K562 (cell line): ENCODE measurements at regions not wholly inside any gene's neighbourhood (a gene's known extent, or its start where the extent isn't known, plus 50 kb on each side); places are given as distances from the start of the nearest gene placed in this dataset.

ENCODE experiments used
- CBX5 ChIP-seq: IDR thresholded peaks from 2 replicates; pipeline ENCODE4 v1.6.1; 2014; ENCODE audit warnings: low read depth, borderline replicate concordance
- EZH2 ChIP-seq: IDR thresholded peaks from 2 replicates; pipeline ENCODE4 v1.6.1; 2012; ENCODE audit warnings: low read depth, mild to moderate bottlenecking, inconsistent platforms, low read length, borderline replicate concordance
- GABPB1 ChIP-seq: sonication (generic); formaldehyde crosslinking; IDR thresholded peaks from 2 replicates; pipeline ENCODE4 v1.8.0; 2022; ENCODE audit warnings: mild to moderate bottlenecking, missing genetic modification reagents
- HDGF ChIP-seq: fragments of 450-650 bp; IDR thresholded peaks from 2 replicates; pipeline ENCODE4 v1.6.1; 2016
- MAFF ChIP-seq: IDR thresholded peaks from 2 replicates; pipeline ENCODE4 v1.6.1; 2012; ENCODE audit warnings: low read length, improper control_type of control experiment
- MXI1 ChIP-seq: IDR thresholded peaks from 2 replicates; pipeline ENCODE4 v1.6.1; 2011; ENCODE audit warnings: low read depth, mild to moderate bottlenecking, improper control_type of control experiment, low read length
- NR3C1 ChIP-seq: sonication (generic); formaldehyde crosslinking; IDR thresholded peaks from 2 replicates; pipeline ENCODE4 v1.8.1; 2022; ENCODE audit warnings: missing genetic modification reagents
- POLR2A ChIP-seq: fragments of 450-650 bp; conservative IDR thresholded peaks from 2 replicates; pipeline ENCODE4 v1.6.1; 2016
- SMARCA4 ChIP-seq: fragments of 450-650 bp; IDR thresholded peaks from 2 replicates; pipeline ENCODE4 v1.6.1; 2016
- SMC3 ChIP-seq: conservative IDR thresholded peaks from 2 replicates; pipeline ENCODE4 v1.6.1; 2011; ENCODE audit warnings: low read depth, low read length, improper control_type of control experiment; ENCODE audit not compliant: insufficient read depth
- U2AF2 ChIP-seq: fragments of 200-400 bp; formaldehyde crosslinking; optimal IDR thresholded peaks from 2 replicates; pipeline ENCODE3; 2017; ENCODE audit warnings: low read depth, mild to moderate bottlenecking, low read length
- ZNF282 ChIP-seq: sonication (generic); formaldehyde crosslinking; IDR thresholded peaks from 2 replicates; pipeline ENCODE4 v1.8.1; 2023; ENCODE audit warnings: missing genetic modification reagents
- TF ChIP-seq, protein P1 (sequence below): conservative IDR thresholded peaks from 2 replicates; pipeline ENCODE4 v1.6.1; 2011; ENCODE audit warnings: low read depth, mild to moderate bottlenecking, low read length; ENCODE audit not compliant: control insufficient read depth
- TF ChIP-seq, protein P2 (sequence below), 3 experiments: IDR thresholded peaks in 2 of 3; conservative IDR thresholded peaks in 1 of 3; 2 replicates each; pipeline ENCODE4 v1.5.1; 2011 to 2012; ENCODE audit warnings: low read length in 3 of 3, mild to moderate bottlenecking in 3 of 3, control low read depth in 2 of 3, improper control_type of control experiment in 1 of 3, inconsistent platforms in 1 of 3, low read depth in 1 of 3, mixed read lengths in 1 of 3, moderate library complexity in 1 of 3; ENCODE audit not compliant: insufficient read depth in 2 of 3

DNA sequence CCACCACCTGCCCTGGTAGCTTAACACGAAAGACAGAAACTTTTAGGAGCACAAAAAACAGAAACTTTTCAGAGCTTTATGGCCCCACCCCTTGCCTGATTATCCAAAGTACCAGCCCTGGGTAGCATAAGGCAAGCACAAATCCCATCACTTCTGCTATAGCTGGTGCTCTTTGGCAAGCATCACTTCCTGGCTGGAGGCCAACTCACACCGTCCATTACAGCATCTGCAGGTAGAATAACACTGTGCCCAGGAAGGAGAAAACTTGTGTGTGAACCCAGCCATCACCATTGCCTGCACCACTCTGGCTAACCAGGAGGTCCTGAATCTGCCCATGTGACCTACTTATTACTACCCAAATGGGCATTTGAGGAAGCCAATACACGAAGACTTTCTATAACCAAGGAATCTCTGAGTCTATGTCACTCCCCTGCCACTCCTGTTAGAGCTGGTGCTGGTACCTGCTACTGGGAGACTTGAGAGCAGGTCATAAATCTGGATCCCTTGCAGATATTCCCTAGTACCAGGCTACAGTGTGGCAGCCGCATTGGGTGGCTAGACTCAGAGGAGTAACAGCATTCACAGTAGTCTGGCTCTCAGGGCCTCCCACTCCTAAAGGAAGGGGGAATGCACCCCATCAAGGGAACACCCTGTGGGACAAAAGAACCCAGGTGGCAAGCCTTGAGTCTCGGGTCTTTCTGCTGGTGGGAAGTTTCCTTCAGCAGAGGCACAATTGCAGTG lies 73.3 kb upstream of the AKAP13 start:
- TF ChIP-seq SMC3 (no peak), EZH2 (no peak), MAFF (no peak), ZNF282 (CRISPR knock-in tag) (no peak), NR3C1 (CRISPR knock-in tag) (no peak), POLR2A (no peak), SMARCA4 (no peak), HDGF (no peak), U2AF2 (no peak), CBX5 (no peak), GABPB1 (CRISPR knock-in tag) (no peak), MXI1 (no peak)
- TF ChIP-seq, protein P1, sequence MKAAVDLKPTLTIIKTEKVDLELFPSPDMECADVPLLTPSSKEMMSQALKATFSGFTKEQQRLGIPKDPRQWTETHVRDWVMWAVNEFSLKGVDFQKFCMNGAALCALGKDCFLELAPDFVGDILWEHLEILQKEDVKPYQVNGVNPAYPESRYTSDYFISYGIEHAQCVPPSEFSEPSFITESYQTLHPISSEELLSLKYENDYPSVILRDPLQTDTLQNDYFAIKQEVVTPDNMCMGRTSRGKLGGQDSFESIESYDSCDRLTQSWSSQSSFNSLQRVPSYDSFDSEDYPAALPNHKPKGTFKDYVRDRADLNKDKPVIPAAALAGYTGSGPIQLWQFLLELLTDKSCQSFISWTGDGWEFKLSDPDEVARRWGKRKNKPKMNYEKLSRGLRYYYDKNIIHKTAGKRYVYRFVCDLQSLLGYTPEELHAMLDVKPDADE = no peak
- TF ChIP-seq, protein P2, sequence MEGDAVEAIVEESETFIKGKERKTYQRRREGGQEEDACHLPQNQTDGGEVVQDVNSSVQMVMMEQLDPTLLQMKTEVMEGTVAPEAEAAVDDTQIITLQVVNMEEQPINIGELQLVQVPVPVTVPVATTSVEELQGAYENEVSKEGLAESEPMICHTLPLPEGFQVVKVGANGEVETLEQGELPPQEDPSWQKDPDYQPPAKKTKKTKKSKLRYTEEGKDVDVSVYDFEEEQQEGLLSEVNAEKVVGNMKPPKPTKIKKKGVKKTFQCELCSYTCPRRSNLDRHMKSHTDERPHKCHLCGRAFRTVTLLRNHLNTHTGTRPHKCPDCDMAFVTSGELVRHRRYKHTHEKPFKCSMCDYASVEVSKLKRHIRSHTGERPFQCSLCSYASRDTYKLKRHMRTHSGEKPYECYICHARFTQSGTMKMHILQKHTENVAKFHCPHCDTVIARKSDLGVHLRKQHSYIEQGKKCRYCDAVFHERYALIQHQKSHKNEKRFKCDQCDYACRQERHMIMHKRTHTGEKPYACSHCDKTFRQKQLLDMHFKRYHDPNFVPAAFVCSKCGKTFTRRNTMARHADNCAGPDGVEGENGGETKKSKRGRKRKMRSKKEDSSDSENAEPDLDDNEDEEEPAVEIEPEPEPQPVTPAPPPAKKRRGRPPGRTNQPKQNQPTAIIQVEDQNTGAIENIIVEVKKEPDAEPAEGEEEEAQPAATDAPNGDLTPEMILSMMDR (IDR thresholded peaks at IDR 0.05 in 2 of 3, conservative IDR thresholded peaks at IDR 0.05 in 1 of 3; ENCODE audit: insufficient read depth in 2 of 3, low read depth in 1 of 3, low read length in 3 of 3) = no peak
